HCT116 (cell line): ENCODE measurements at regions not wholly inside any gene's neighbourhood (a gene's known extent, or its start where the extent isn't known, plus 50 kb on each side); places are given as distances from the start of the nearest gene placed in this dataset.

ENCODE experiments used
- ATAC-seq: fragments of 200-7000 bp; cut with Tn5 transposase; 2 replicates; pipeline ENCODE4 v1.9.1; 2020; ENCODE audit warnings: mild to moderate bottlenecking, moderate library complexity
- BruUV-seq: library from RNA; stranded (reverse); fragments of 400-500 nt; replicated peaks from 2 replicates; lab custom pipeline; 2021; lab: Mats Ljungman, UMichigan
- CTCF ChIA-PET: fragments of 300-600 bp; sonication (Branson Sonifier 250); formaldehyde crosslinking; loops from one replicate; lab custom pipeline; 2021; ENCODE audit warnings: antibody characterized with exemption; lab: Charles Lee
- POLR2A ChIA-PET: fragments of 300-600, 350-600 bp; sonication (Branson Sonifier 250); formaldehyde crosslinking; loops from one replicate; lab custom pipeline; 2021; ENCODE audit warnings: antibody characterized with exemption; lab: Charles Lee
- RAD21 ChIA-PET, 2 experiments: fragments of 300-600 bp; sonication (Branson Sonifier 250); formaldehyde crosslinking; loops; one replicate each; lab custom pipeline; 2023; ENCODE audit warnings: low total read pairs in 2 of 2; ENCODE audit not compliant: uncharacterized antibody in 2 of 2, unreplicated experiment in 2 of 2, low non-redundant PET in 1 of 2; lab: Charles Lee
- DNase-seq: peaks from one replicate; pipeline ENCODE4 v3.0.0-alpha.2; 2010; ENCODE audit warnings: low read depth, low spot score
- H2AFZ ChIP-seq: fragments of 200-600 bp; shearing (Covaris generic), sonication (generic); 2 replicates; pipeline ENCODE4 v1.6.1; 2017; ENCODE audit warnings: low read depth, mixed run types, mixed read lengths, antibody characterized with exemption, low read length; ENCODE audit not compliant: poor library complexity, severe bottlenecking
- H3K27ac ChIP-seq: 2 replicates; pipeline ENCODE4 v1.5.1; 2012; ENCODE audit warnings: low read depth, low read length
- H3K27me3 ChIP-seq: fragments of 200-600 bp; sonication (generic); 2 replicates; pipeline ENCODE4 v1.6.1; 2016; ENCODE audit warnings: mixed run types, low read length, mixed read lengths; ENCODE audit not compliant: insufficient read depth
- H3K36me3 ChIP-seq, 2 experiments: fragments of 200-500 bp in 1 of 2; fragments of 200-600 bp in 1 of 2; sonication (Bioruptor generic) in 1 of 2; sonication (generic) in 1 of 2; 2 replicates each; pipeline versions ENCODE4 v1.5.1 to v1.6.1; 2014 to 2016; ENCODE audit warnings: low read length in 2 of 2, inconsistent platforms in 1 of 2, mixed read lengths in 1 of 2, mixed run types in 1 of 2; ENCODE audit not compliant: insufficient read depth in 2 of 2, control insufficient read depth in 1 of 2
- H3K4me1 ChIP-seq, 2 experiments: fragments of 200-600 bp in 1 of 2; sonication (generic) in 1 of 2; 2 replicates each; pipeline versions ENCODE4 v1.5.1 to v1.6.1; 2012 to 2017; ENCODE audit warnings: low read length in 2 of 2, inconsistent platforms in 1 of 2, mild to moderate bottlenecking in 1 of 2, mixed read lengths in 1 of 2, mixed run types in 1 of 2, moderate library complexity in 1 of 2; ENCODE audit not compliant: insufficient read depth in 2 of 2, control insufficient read depth in 1 of 2
- H3K4me2 ChIP-seq: fragments of 200-600 bp; sonication (generic); 2 replicates; pipeline ENCODE4 v1.6.1; 2017; ENCODE audit warnings: mixed run types, low read length, mixed read lengths
- H3K4me3 ChIP-seq, 2 experiments: fragments of 200-600 bp in 1 of 2; sonication (generic) in 1 of 2; replicated peaks in 1 of 2; 2 replicates each; pipeline ENCODE4 v1.5.1; 2011 to 2016; ENCODE audit warnings: low read length in 2 of 2, control low read depth in 1 of 2, low read depth in 1 of 2, mild to moderate bottlenecking in 1 of 2, mixed read lengths in 1 of 2, mixed run types in 1 of 2
- H3K79me2 ChIP-seq: fragments of 200-600 bp; sonication (generic); 2 replicates; pipeline ENCODE4 v1.6.1; 2017; ENCODE audit warnings: mild to moderate bottlenecking, mixed run types, low read length, moderate library complexity, mixed read lengths; ENCODE audit not compliant: insufficient read depth
- H3K9ac ChIP-seq: fragments of 200-600 bp; sonication (generic); 2 replicates; pipeline ENCODE4 v1.6.1; 2016; ENCODE audit warnings: low read length, mixed read lengths
- H3K9me2 ChIP-seq: fragments of 200-600 bp; sonication (generic), shearing (Covaris generic); 2 replicates; pipeline ENCODE4 v1.6.1; 2017; ENCODE audit warnings: mixed run types, mild to moderate bottlenecking, moderate library complexity; ENCODE audit not compliant: insufficient read depth
- H3K9me3 ChIP-seq, 2 experiments: fragments of 200-500 bp in 1 of 2; fragments of 200-600 bp in 1 of 2; sonication (Bioruptor generic) in 1 of 2; sonication (generic) in 1 of 2; 2 replicates each; pipeline ENCODE4 v1.6.1; 2014 to 2017; ENCODE audit warnings: low read length in 2 of 2, mixed read lengths in 2 of 2, inconsistent platforms in 1 of 2, low read depth in 1 of 2, mild to moderate bottlenecking in 1 of 2, mixed run types in 1 of 2, moderate library complexity in 1 of 2; ENCODE audit not compliant: control insufficient read depth in 1 of 2, insufficient read depth in 1 of 2
- H4K20me1 ChIP-seq: fragments of 200-600 bp; sonication (generic), shearing (Covaris generic); 2 replicates; pipeline ENCODE4 v1.6.1; 2017; ENCODE audit warnings: mixed run types, mild to moderate bottlenecking, moderate library complexity; ENCODE audit not compliant: insufficient read depth
- ATF3 ChIP-seq: IDR thresholded peaks from 2 replicates; pipeline ENCODE4 v1.6.1; 2012
- CBX3 ChIP-seq: IDR thresholded peaks from 2 replicates; pipeline ENCODE4 v1.6.1; 2012; ENCODE audit warnings: low read depth
- CEBPB ChIP-seq: IDR thresholded peaks from 2 replicates; pipeline ENCODE4 v1.6.1; 2012; ENCODE audit warnings: low read depth
- CTCF ChIP-seq, 3 experiments: fragments of 200-600 bp in 1 of 3; sonication (generic) in 1 of 3; IDR thresholded peaks in 2 of 3; conservative IDR thresholded peaks in 1 of 3; 2 replicates each; pipeline ENCODE4 v1.5.1; 2012 to 2017; ENCODE audit warnings: low read depth in 2 of 3, low read length in 2 of 3, antibody characterized with exemption in 1 of 3, borderline replicate concordance in 1 of 3, control low read depth in 1 of 3, mild to moderate bottlenecking in 1 of 3, mixed read lengths in 1 of 3, mixed run types in 1 of 3, moderate library complexity in 1 of 3; ENCODE audit not compliant: insufficient read depth in 1 of 3
- EGR1 ChIP-seq: IDR thresholded peaks from 2 replicates; pipeline ENCODE4 v1.6.1; 2012; ENCODE audit warnings: low read depth
- ELF1 ChIP-seq: IDR thresholded peaks from 2 replicates; pipeline ENCODE4 v1.6.1; 2012; ENCODE audit warnings: low read depth, borderline replicate concordance
- EZH2 ChIP-seq: fragments of 200-600 bp; sonication (generic); IDR thresholded peaks from 2 replicates; pipeline ENCODE4 v1.6.1; 2017; ENCODE audit warnings: antibody characterized with exemption, mixed run types
- EZH2phosphoT487 ChIP-seq: fragments of 200-600 bp; IDR thresholded peaks from 2 replicates; pipeline ENCODE4 v1.6.1; 2018; ENCODE audit warnings: antibody characterized with exemption, borderline replicate concordance
- FOSL1 ChIP-seq: IDR thresholded peaks from 2 replicates; pipeline ENCODE4 v1.6.1; 2012; ENCODE audit warnings: low read depth
- JUND ChIP-seq: IDR thresholded peaks from 2 replicates; pipeline ENCODE4 v1.6.1; 2012
- MAX ChIP-seq: IDR thresholded peaks from 2 replicates; pipeline ENCODE4 v1.6.1; 2012
- POLR2A ChIP-seq: IDR thresholded peaks from 2 replicates; pipeline ENCODE4 v1.7.0; 2011; ENCODE audit warnings: borderline replicate concordance; ENCODE audit not compliant: insufficient read depth, insufficient read length; ENCODE audit errors: extremely low read depth
- POLR2AphosphoS5 ChIP-seq: IDR thresholded peaks from 2 replicates; pipeline ENCODE4 v1.6.1; 2011; ENCODE audit warnings: mild to moderate bottlenecking, low read depth, low read length, moderate library complexity
- RAD21 ChIP-seq: IDR thresholded peaks from 2 replicates; pipeline ENCODE4 v1.6.1; 2012; ENCODE audit warnings: low read depth, mild to moderate bottlenecking
- REST ChIP-seq: IDR thresholded peaks from 2 replicates; pipeline ENCODE4 v1.6.1; 2012; ENCODE audit warnings: low read depth
- SIN3A ChIP-seq: IDR thresholded peaks from 2 replicates; pipeline ENCODE4 v1.6.1; 2012; ENCODE audit warnings: low read depth
- SP1 ChIP-seq: IDR thresholded peaks from 2 replicates; pipeline ENCODE4 v1.6.1; 2012; ENCODE audit warnings: low read depth
- YY1 ChIP-seq: IDR thresholded peaks from 2 replicates; pipeline ENCODE4 v1.6.1; 2011; ENCODE audit warnings: low read length, low read depth, moderate library complexity, mild to moderate bottlenecking; ENCODE audit not compliant: insufficient replicate concordance; ENCODE audit errors: extremely low read depth
- ZFX ChIP-seq: fragments of 450-650 bp; IDR thresholded peaks from 2 replicates; pipeline ENCODE4 v1.6.1; 2017
- ZNF274 ChIP-seq: fragments of 200-500 bp; sonication (Bioruptor generic); IDR thresholded peaks from 2 replicates; pipeline ENCODE4 v1.6.1; 2014; ENCODE audit warnings: mild to moderate bottlenecking, low read depth, low read length, inconsistent platforms
- intact Hi-C: fragments of 100-400 bp; cut with micrococcal nuclease; formaldehyde crosslinking; loops from 2 replicates; pipeline ENCODE4 v1.10.0; 2022

GRCh38 chr12:94510128-94510527 is 50.5 kb upstream of the CEP83 start:
- Histone ChIP-seq H2AFZ (no peak overlapping the region), H3K4me3 (no peak overlapping the region), H3K79me2 (no peaks in the 10 kb centered on the region), H3K9me3 (no peaks in the 10 kb centered on the region), H4K20me1 (no peaks in the 10 kb centered on the region), H3K27me3 (no peaks in the 10 kb centered on the region), H3K36me3 (no peaks in the 10 kb centered on the region), H3K27ac (no peak overlapping the region), H3K4me1 (no peaks in the 10 kb centered on the region), H3K4me2 (no peak overlapping the region), H3K9ac (no peak overlapping the region), H3K9me2 (no peaks in the 10 kb centered on the region)
- intact Hi-C loops: no loop called here
- CTCF ChIA-PET: no interaction called here
- POLR2A ChIA-PET: no interaction called here
- TF ChIP-seq SP1 (no peak), FOSL1 (no peak), ZNF274 (no peak), ELF1 (no peak), JUND (no peak), POLR2A (no peak), ATF3 (no peak), CBX3 (no peak), REST (no peak), POLR2AphosphoS5 (no peak), EZH2 (no peak), EZH2phosphoT487 (no peak), CEBPB (no peak), RAD21 (no peak), CTCF (IDR thresholded peaks at IDR 0.05 in 2 of 3, conservative IDR thresholded peaks at IDR 0.05 in 1 of 3; ENCODE audit: borderline replicate concordance in 1 of 3, insufficient read depth in 1 of 3, low read depth in 2 of 3, low read length in 2 of 3) (no peak), ZFX (no peak), MAX (no peak), SIN3A (no peak), YY1 (no peak), EGR1 (no peak)
- DNase-seq: no peak
- no peak for ATAC-seq
- RAD21 ChIA-PET: no interaction called here
- BruUV-seq: no TSS peak
